GM19238 (cell line): ENCODE measurements at regions not wholly inside any gene's neighbourhood (a gene's known extent, or its start where the extent isn't known, plus 50 kb on each side); places are given as distances from the start of the nearest gene placed in this dataset.

Experiments used
- DNase-seq: peaks from one replicate; pipeline ENCODE4 v3.0.0; 2011; ENCODE audit warnings: low spot score; ENCODE audit not compliant: insufficient read length

DNA sequence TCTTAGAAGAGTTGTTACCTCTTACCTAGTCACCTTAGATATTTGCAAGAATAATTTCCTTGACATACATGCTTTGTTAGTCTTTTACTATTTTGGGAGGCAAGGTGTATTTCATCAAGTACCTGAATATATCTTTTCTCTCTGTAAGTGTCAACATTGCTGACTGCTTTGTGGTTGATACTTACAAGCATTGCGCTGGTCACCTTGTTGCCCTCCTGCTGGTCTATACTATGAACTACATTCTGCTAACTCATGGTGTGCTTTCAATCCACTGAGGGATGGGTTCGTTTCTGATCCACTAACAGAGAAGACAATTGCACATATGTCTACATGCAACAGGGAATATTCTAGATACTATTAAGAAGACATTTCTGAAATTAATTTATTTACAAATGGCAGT is 837.8 kb upstream of the COBL start:
- no peak for DNase-seq

DNA sequence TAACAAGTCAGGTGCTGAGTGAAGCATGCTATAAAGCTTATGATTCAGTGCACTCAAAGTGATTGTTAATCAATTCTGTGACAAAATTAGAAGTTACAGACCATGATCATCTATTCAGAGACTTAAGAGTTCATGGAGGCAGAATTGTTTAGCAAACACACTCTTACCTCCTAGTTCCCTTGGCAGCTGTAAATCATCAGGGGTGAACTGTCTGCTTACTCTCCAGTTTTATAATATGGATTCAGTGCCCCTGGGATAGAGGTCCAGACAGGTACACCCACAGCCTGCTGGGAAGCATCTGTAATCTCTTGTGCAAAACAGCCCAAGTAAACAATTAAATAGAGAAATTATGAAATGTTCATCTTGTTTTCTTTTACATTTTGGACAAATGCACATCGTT is 835.0 kb upstream of the COBL start:
- DNase-seq = no peak

DNA sequence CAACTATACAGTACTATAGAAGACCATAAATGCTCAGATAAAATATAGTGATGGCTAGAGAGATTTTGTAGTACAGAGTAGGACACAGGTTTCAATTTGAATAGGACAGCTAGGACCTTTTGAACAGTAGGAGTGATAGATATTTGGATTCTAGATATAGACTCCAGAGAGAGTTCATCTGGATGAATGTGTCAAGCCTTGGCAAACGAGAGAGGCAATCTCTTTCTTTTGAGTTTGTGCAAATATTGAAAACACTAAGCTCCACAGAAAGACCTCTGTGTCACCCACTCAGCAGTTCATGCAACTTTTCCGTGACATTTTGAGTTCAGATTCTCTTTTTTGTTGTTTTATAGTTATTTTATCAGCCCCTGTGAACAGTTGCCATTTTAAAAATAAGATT is 834.3 kb upstream of the COBL start:
- no peak for DNase-seq

DNA sequence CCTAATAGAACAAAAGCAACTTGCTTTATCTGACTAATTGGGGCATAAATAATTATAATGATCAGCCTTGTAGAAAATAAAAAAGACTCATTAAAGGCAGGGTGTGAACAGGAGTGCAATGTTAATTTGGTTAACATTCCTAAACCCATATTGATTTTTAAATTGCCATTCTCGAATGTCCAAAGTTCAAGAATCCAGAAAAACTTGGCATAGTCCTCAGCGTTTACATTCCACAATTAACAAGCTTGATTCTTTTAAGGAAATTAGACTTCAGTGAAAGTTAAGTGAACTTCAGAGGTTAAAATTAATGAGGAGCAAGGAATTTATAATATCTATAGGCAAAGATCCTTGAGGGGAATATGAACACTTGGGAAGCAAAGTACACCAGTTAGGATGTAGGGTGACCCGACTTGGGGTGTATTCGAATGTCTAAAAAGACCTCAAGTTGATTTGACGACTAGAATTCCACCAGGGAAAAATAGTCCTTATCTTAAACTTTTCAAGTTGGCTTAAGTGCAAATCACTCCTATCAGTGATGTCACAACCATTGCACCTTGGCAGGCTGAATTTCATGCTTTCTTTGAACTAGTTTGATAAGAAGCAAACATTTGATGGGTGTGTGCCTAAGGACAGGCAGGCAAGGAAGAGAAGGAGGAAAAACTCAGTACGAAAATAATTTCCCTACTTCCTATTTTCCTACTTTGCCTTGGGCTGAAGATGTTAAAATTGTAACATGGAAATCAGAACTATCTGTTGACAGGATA is 830.4 kb upstream of the COBL start:
- DNase-seq = no peak

DNA sequence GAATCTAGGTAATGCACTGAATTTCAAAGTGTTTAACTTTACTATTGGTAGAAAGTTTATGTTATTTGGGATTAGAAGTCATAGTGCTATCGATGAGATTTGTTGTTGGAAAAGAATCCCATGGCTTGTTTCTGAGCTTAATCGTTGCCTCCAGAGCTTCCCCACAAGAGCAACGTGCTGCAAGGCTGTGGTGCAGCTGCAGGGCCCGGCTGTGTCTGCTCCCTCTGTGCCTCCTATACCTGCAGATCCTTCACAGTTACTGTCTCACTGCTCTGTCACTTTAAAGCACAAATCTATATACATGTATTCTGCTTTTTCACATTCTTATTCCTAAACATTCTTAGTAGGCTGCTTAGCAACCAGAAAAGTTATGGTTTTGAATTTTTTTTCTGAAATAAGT is 826.6 kb upstream of the COBL start:
- DNase-seq = no peak

DNA sequence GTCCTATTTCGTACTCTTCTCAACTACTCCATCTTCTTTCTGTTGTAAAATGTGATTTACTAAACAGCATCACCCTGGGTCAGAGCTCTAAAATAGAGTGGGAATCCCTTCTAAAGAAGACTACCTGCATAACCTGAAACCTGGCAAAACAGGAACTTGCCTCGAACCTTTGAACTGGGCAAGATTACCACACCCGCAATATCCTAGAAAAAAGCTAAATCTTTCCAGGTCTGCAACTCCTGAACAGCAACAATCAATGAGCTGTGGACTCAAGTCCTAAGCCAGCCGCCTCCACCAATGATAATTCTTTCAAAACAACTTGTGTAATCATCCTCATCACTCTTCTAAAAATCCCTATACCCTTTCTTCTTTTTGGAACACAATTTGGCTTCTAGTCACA is 824.2 kb upstream of the COBL start:
- DNase-seq = no peak

DNA sequence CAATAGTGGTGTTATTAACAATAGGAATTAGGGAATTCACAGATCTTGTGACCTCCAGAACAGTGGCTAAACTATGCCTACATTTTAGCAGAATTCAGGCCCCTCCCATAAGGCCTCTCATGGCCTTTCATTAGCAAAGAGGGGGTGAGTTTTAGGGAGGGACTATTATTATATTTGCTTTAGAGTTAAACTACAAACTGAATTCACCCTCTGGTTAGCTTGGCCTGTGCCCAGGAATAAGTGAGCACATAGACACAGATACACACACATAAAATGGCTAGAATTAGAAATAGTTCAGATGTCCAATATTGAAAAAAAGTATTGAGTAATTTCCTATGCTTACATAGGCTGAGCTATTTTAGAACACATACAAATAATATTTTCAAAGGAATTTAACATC is 818.8 kb upstream of the COBL start:
- DNase-seq = no peak

DNA sequence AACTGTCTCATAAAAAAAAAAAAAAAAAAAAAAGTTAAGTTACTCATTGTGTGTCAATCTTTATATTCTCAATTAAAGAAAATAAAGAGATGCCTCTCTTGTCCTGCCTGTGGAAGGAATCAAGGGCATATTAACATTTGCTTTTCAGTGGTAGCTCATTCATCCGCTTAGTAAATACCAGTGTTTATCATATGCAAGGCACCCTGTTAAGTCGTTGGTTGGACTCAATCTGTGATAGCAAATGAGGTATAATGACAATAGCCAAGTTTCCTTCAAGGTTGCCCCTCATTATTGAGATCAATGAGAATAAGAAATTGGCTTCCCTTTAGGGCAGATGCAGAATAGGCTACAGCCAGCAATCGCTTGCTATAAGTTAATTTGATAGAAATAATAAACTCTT is 812.7 kb upstream of the COBL start:
- no peak for DNase-seq

DNA sequence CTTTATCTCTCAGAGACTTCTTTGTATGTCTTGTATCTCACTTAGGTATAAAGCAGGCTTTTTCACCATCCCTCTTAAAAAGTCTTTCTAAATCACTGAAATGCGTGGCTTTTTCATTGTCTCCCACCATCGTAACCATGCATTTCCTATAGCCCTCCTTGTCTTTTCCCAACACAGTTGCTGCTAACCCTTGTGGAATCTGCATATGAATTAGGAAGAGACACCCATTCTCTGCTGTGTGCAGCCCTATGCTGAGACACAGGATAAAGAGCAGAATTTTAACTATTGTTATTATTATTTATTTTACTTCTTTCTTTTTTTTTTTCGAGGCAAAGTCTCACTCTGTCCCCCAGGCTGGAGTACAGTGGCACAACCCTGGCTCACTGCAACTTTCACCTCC is 804.3 kb upstream of the COBL start:
- no peak for DNase-seq

DNA sequence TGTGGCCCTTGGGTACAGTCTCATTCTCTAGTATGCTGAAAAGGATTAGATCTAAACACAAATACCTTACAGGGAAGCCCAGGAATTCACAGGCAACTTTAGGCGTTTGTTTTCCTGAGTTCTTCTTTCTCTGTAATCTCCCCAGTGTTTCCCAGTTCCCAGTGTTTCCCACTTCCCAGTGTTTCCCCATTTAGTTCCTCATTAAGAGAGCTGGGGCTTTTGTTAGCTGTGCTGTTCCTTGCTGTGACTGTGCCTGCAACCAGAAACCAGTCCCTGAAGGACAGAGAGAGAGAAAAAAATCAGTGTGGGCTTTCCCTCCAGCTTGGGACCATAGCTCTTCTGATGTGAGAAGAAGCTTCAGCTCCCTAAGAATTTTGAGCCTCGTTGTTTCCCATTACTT is 802.9 kb upstream of the COBL start:
- DNase-seq = no peak

DNA sequence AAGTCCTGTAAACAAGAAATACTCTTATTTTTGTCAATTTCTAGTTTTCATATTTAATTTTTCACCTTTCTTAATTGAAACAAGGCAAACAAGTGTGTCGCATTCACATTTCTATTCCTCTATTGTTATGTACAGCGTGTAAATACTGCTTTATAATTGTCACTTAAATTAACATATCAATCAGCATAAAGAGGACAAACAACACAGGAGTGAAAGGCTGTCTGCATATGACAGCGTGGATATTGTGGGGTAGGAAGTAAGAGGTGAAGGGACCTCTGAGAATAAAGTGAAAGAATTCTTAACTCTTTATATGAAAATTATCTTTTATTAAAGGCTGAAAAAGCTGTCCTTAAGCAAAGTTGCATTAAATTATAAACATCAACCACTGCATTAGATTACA is 797.9 kb upstream of the COBL start:
- no peak for DNase-seq

DNA sequence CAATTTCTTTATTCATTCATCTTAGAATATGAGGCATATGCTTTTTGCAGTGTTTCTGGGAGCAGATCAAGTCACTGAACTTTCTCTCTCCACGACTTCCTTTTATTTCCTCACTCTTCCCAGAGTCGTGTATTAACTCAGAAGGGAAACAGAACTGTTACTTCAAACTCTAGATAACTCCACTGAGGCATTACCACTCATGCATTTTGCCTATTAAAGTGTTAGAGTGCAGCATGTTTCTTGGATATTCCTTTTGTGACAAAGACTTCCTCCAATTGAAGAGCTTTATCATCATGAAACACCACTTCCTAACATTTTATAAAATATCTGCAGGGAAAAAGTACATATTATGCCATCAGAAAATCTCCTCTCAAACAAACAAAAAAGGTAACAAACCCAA is 797.4 kb upstream of the COBL start:
- no peak for DNase-seq

DNA sequence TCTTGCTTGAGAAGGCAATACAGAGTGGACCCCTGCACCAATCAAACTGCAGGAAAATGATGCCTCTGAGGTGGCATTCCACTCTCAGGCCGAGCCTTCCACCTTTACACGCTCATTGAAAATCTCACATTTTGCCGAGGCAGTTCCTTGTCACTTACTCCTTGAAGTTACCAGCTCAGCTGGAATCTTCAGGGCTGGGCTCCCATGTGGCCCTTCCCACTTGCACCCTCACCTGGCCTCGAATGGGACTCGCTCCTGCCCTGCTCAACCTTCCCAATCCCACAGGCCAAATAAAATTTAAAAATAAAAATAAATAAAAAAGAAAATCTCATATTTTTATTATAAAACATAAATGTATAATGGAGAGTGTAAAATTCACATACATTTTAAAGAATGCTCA is 790.7 kb upstream of the COBL start:
- DNase-seq = no peak

DNA sequence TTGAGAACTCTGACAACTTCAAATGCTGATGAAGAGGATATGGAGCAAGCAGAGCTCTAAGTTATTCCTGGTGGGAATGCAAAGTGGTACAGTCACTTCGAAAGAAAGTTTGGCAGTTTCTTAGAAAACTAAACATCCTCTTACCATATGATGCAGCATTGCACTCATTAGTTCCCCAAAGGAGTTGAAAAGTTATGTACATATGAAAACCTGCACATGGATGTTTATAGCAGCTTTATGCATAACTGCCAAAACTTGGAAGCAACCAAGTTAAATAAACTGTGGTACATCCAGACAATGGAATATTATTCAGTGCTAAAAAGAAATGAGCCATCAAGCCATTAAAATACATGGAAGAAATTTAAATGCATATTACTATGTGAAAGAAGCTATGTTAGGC is 779.3 kb upstream of the COBL start:
- DNase-seq = no peak

DNA sequence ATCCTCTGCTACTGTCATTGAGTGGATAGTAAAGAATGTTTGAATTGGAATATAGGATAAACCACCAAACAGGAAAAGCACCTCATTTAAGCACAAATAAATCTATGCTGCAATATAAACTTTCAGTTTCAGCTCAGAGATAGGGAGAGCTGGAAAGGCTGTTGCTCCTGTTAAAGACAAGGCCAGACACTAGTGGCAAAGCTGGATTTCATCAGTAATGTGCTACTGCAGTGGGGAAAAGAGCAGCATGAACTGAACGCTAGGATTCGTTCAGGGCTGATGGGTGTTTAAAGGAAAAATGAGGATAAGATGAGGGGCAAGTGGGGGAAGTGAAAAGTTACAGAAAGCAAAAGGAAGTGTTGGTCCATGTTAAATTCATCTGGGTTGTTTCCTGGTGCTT is 775.4 kb upstream of the COBL start:
- no peak for DNase-seq

DNA sequence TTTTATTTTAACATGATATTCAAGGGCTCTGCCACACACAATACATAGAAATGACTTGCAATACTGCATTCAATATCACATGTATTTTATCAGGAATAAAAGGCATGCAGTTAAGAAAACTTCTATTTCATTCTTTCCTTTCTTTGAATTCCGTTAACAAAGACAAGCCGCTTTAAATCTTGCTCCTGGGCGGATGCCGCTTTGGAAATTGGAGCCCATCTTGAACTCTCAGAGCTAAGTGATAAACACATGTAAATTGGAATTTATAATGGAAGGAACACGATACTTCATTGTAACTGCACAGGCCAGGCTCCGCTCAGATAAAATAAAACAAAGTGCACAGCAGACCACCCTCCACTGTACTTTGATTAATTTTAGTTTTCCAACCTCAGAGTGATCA is 774.5 kb upstream of the COBL start:
- DNase-seq = no peak

DNA sequence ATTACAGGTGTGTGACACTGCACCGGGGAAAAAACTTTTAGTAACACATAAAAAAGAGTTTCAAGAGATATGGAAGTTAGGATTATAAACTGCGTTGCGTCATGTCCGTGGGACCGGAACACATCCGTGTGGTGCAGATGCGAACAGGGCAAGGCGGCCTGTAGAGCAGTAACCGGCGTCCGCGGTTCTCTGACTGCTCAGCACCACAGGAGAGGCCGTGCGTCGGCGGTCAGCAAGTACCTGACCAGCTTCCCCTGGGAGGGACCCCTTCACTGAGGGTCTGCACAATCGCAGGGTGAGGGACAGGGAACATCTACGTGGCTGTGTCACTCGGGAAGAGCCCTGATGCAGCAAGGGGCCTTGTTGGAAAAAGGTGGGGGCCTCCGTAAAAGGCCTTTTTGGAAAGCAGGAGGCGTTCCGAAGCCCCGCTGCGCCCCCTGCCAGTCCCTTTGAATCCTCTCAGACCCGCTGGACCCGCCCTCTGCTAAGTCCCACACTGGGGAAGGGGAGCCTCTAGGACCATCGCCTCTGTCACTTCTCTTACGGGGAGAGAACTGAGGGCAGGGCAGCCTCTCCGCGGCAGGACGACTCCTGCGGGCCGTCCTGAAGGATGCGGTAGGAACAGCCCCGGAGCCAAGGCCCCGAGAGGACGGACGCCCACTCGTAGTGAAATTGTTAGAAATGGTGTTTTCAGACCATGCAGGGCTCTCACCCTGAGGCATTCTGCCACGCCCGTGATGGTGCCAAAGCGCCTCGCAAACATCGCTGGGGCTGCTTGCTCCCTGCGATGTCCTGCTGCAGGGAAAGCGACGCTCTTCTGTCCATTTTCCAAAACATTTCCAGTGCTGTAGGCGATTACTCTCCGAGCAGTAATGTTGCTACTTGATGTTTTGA is 771.6 kb upstream of the COBL start:
- no peak for DNase-seq

DNA sequence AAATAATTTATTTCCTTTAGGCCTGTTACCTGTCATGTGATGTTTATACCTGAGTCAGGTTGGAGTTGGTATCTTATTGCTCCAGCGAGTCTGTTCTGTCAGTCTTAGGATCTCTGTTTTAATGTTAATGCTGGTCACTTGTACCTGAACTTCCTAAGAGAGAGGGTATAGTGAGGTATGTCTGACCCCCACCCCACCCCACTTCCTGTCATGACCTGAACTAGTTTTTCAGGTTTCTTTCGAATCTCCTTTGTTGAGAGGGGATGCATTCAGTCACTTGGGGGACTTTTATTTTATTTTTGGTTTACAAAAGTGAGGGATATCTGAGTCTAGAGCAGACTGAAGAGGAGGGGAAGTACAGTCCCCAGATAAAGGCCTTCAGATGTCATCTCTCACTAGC is 769.0 kb upstream of the COBL start:
- no peak for DNase-seq

DNA sequence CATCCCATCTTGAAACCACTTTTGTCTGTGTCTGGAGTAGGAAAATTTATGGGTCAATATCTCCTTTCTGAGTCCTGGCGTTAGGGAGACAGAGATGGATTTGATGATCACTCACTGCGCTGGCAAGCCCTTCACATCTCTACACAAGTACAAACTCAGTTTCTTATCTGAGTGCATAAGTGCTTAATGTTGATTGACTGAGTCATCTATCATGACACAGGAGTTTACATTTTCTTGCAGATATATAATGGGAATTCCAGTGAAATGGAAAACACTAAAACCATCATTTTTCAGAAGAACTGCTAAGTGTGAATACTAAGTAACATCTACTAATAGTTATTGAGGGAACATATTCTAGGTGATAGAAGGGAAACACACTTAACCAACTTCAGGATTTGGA is 763.9 kb upstream of the COBL start:
- DNase-seq = no peak

DNA sequence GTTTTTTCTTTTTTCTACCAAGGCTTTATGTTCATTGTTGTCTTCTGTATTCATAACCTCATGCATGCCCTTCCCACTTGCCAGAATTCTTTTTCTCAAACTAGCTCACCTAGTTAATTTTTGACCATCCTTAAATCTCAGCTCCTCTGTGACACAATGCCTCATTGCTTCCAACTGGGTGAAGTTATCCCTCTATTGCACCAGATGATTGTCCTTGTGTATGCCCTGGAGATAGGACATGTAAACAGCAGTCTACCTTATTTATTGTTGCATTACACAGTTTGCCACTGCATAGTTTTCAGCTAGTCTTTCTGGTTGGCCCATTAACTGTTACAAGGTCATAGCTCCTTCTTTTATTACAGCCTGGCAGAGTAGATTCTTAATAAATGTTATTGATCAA is 763.1 kb upstream of the COBL start:
- DNase-seq = no peak

DNA sequence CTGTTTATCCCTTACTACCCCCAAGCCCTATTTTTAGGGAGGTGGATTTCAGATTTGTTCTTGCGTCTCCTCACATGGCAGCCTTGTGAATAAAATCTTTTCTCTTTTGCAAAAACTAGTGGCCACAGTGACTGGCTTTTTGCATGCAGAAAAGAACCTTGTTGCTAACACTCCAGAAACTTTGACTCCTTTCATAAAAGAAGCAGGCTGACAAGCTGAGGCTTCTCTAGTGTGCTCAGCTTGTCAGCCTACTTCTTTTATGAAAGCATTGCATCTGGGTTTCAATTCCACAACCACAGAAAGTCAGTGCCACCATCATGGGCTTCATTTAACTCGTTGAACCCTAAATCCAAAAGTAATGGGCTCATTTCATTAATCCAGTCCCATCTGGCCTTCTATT is 761.0 kb upstream of the COBL start:
- DNase-seq = no peak

DNA sequence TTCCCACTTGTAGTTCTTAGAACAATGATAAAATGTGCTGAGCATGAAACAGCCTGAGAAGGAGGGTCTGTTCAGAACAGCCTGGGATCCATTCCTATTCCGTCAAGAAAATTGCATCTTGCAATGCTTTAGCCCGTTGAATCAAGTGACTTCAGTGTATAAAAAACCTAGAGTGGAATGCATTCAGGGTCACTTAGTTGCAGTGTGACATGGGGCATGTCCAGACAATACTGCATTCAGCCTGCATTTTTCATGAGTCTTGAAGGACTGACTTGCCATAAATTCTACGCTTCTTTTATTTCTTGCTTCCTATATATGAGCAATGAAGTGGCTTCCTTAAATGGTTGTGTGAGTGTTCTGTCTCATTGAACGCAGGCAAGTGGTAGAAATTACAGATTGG is 758.3 kb upstream of the COBL start:
- no peak for DNase-seq

DNA sequence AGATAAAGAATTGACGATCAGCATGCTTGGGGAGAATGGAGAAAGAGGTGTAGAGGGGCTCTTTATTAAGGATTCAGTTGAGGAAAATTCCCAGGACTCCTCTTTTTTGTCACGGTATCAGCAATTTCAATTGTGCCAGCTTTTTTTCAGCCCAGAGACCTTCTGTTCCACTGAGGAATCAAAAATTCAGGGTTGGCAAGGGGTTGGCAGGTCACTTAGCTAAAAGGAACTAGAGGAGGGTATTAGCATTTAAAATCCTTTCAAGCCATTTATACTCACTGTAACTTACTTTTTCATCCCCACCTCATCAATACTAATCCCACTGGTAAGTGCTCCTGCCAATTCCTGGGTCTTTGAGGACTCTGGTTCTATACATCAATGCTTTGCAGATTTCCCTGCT is 757.5 kb upstream of the COBL start:
- DNase-seq = no peak
